A673 (cell line): ENCODE measurements at regions not wholly inside any gene's neighbourhood (a gene's known extent, or its start where the extent isn't known, plus 50 kb on each side); places are given as distances from the start of the nearest gene placed in this dataset.
A peak's percentile ranks its signal among the peaks of the same experiment; 100 is the strongest.
"Not testable (repeated sequence)": the region's sequence is repeated elsewhere in the genome, so short reads cannot be mapped to it uniquely, and the experiment has no call there.

Experiments
- BruUV-seq: library from RNA; stranded (reverse); fragments of 400-500 nt; replicated peaks from 2 replicates; lab custom pipeline; 2021; lab: Mats Ljungman, UMichigan
- CTCF ChIA-PET: fragments of 300-600 bp; sonication (Branson Sonifier 250); formaldehyde crosslinking; loops from one replicate; lab custom pipeline; 2022; ENCODE audit warnings: antibody characterized with exemption; lab: Charles Lee
- POLR2A ChIA-PET: fragments of 300-600 bp; sonication (Branson Sonifier 250); formaldehyde crosslinking; loops from one replicate; lab custom pipeline; 2022; ENCODE audit warnings: antibody characterized with exemption; ENCODE audit not compliant: low non-redundant PET; lab: Charles Lee
- DNase-seq: peaks from one replicate; pipeline ENCODE4 v3.0.0-alpha.2; 2015; ENCODE audit warnings: low spot score
- H3K27ac ChIP-seq: fragments of 200-600 bp; sonication (generic); 2 replicates; pipeline ENCODE4 v1.5.1; 2016; ENCODE audit warnings: mixed run types, low read depth, mild to moderate bottlenecking, mixed read lengths, antibody characterized with exemption, low read length; ENCODE audit not compliant: poor library complexity, severe bottlenecking
- H3K27me3 ChIP-seq: fragments of 200-600 bp; sonication (generic); replicated peaks from 2 replicates; pipeline ENCODE4 v1.6.1; 2017; ENCODE audit warnings: mixed run types, low read depth, mild to moderate bottlenecking, mixed read lengths, antibody characterized with exemption, low read length; ENCODE audit not compliant: insufficient read depth, poor library complexity
- H3K36me3 ChIP-seq: fragments of 200-600 bp; sonication (generic); 2 replicates; pipeline ENCODE4 v1.6.1; 2016; ENCODE audit warnings: mixed run types, mild to moderate bottlenecking, mixed read lengths, antibody characterized with exemption, low read length; ENCODE audit not compliant: insufficient read depth, poor library complexity, severe bottlenecking
- H3K4me1 ChIP-seq: fragments of 200-600 bp; sonication (generic); 2 replicates; pipeline ENCODE4 v1.6.1; 2017; ENCODE audit warnings: mixed run types, mild to moderate bottlenecking, mixed read lengths, antibody characterized with exemption, low read length; ENCODE audit not compliant: insufficient read depth, poor library complexity, severe bottlenecking
- H3K4me3 ChIP-seq: fragments of 200-600 bp; sonication (generic); 2 replicates; pipeline ENCODE4 v1.5.1; 2016; ENCODE audit warnings: low read depth, mixed run types, mild to moderate bottlenecking, mixed read lengths, low read length; ENCODE audit not compliant: poor library complexity, severe bottlenecking
- H3K9me3 ChIP-seq: fragments of 200-600 bp; sonication (generic); 2 replicates; pipeline ENCODE4 v1.6.1; 2016; ENCODE audit warnings: mixed run types, low read depth, mild to moderate bottlenecking, mixed read lengths, antibody characterized with exemption, low read length; ENCODE audit not compliant: poor library complexity, severe bottlenecking
- CTCF ChIP-seq: fragments of 300-800, 200-600 bp; sonication (generic); conservative IDR thresholded peaks from 2 replicates; pipeline ENCODE4 v1.5.1; 2017; ENCODE audit warnings: low read depth, mild to moderate bottlenecking, antibody characterized with exemption, low read length, moderate library complexity, mixed read lengths
- EZH2 ChIP-seq: fragments of 200-600 bp; sonication (generic); IDR thresholded peaks from 2 replicates; pipeline ENCODE4 v1.6.1; 2017; ENCODE audit warnings: borderline replicate concordance, low read depth, mild to moderate bottlenecking, mixed read lengths, antibody characterized with exemption, low read length; ENCODE audit not compliant: poor library complexity, severe bottlenecking
- intact Hi-C: fragments of 100-400 bp; cut with micrococcal nuclease; formaldehyde crosslinking; loops from one replicate; pipeline ENCODE4 v1.10.0; 2022; ENCODE audit not compliant: unreplicated experiment

DNA sequence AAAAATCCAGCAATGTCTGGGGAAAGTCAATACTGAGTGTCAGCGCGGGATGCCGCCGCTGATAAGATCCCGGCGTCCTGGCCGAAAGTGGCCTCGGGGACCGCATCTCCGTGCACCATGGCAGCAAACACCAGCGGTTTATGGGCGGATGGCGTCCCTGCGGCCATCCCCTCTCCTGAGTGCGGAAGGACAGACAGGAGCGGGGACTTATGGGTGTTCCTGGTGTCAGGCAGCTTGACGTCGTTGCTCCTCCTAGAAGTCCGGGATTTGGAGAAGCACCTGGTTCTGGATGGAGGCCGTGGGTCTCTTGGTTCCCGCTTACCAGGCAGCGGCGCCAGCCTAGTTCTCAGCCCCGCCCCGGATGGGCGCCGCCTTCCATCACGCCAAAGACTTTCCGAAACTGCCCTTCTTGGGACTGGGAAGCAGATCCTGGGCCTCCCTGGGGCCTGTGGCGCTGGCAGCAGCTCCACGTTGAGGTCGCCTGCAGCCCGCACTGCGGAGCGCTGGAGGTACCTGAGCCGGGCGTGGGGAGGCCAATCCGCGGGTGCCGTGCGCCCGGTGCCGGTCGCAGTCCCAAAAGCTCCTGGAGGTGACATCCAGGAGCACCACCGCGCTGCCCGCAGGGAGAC lies 119.1 kb downstream of the CCDC74A start:
- Histone ChIP-seq H3K36me3 (no peaks in the 10 kb centered on the region), H3K9me3 (no peaks in the 10 kb centered on the region), H3K27ac (no peak overlapping the region), H3K27me3 (peaks cover 56% of the 10 kb centered on the region), H3K4me3 (no peak overlapping the region), H3K4me1 (no peaks in the 10 kb centered on the region)
- no TSS peak for BruUV-seq
- intact Hi-C loops, result no loop called here
- POLR2A ChIA-PET, result no interaction called here
- CTCF ChIA-PET, result no interaction called here
- TF ChIP-seq CTCF (no peak), EZH2 (no peak)
- no peak for DNase-seq

DNA sequence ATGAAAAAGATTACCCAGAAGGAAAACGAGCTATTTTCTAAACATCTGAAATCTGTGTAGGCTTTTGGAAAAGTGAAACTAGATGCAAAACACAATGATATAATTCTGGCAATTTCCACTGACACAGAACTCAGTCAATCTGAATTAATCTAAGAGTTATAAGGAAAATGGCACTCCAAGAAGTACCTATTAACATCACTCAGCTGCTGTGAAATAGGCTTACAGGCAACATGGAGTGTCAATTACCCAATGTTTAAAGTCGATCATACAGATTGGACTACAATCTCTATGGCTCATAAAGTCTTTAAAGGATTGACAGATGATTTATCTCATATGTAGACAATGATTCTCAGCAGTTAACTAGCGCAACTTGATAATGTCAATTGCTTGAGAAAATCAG lies 120.9 kb downstream of the CCDC74A start:
- peak; percentile 40 for DNase-seq
- CTCF ChIA-PET, H3K27ac ChIP-seq, H3K9me3 ChIP-seq, H3K36me3 ChIP-seq, intact Hi-C loops, H3K4me3 ChIP-seq, POLR2A ChIA-PET, H3K4me1 ChIP-seq, BruUV-seq: not testable (repeated sequence)
- H3K27me3 ChIP-seq, result peaks cover 47% of the 10 kb centered on the region

- POLR2A ChIA-PET, BruUV-seq: not testable (repeated sequence)
Observed at GRCh38 chr2:131652246-131652645, 124.6 kb downstream of the CCDC74A start.

GRCh38 chr2:131654107-131654506 lies 126.4 kb downstream of the CCDC74A start:
- H3K27ac ChIP-seq, intact Hi-C loops, DNase-seq, BruUV-seq, H3K4me1 ChIP-seq, H3K36me3 ChIP-seq, POLR2A ChIA-PET, H3K9me3 ChIP-seq, H3K4me3 ChIP-seq, CTCF ChIA-PET: not testable (repeated sequence)
- peaks cover 48% of the 10 kb centered on the region for H3K27me3 ChIP-seq

More at GRCh38 chr2:131652246-131652645, 124.6 kb downstream of the CCDC74A start:
- H3K36me3 ChIP-seq, H3K27ac ChIP-seq, H3K4me3 ChIP-seq, H3K9me3 ChIP-seq, DNase-seq, H3K4me1 ChIP-seq, CTCF ChIA-PET, intact Hi-C loops: not testable (repeated sequence)
- peaks cover 52% of the 10 kb centered on the region for H3K27me3 ChIP-seq
